Kasumi-1 (cell line): ENCODE measurements at regions not wholly inside any gene's neighbourhood (a gene's known extent, or its start where the extent isn't known, plus 50 kb on each side); places are given as distances from the start of the nearest gene placed in this dataset.
"Not testable (repeated sequence)": the region's sequence is repeated elsewhere in the genome, so short reads cannot be mapped to it uniquely, and the experiment has no call there.

Source experiments
- DNase-seq, 2 experiments: peaks; one replicate each; lab custom pipeline; 2025; lab: John Stamatoyannopoulos, UW

- DNase-seq = no peak
Measured at GRCh38 chr6:21710216-21710615, 116.7 kb downstream of the SOX4 start.

DNA sequence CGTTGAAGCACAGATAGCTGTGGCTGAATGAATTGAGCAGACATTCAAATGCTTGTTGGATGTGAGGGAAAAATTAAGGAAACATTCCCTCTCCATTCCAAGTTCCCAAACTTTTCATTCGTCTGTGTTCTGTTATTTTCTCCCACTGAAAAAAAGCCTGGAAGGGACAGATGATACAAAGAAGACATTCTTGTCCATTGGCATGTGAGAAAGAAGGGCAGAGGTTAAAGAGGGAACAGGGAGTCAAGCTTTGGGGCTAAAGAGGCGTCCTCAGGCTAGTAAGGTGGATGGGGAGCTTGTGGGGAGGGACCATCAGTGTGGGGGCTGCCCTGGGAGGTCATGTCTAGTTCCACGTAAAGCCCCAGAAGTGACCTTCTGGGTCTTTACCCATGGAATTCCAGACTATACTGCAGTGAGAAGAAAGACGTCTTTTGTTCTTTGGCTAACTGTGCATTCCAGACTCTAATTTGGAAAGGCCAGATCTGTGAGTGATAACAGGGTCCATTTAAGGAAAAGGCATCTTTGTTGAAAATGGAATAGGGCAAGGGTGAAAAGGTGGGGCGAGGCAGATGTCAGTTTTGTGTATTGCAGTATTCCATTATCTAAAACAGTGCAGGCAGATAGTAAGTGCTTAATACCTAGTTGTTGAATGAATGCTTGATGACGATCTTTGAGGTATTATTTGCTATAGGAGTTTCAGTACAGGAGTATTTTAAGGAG lies 117.5 kb downstream of the SOX4 start:
- DNase-seq = no peak

GRCh38 chr6:21712213-21712612 lies 118.7 kb downstream of the SOX4 start:
- DNase-seq = no peak

DNA sequence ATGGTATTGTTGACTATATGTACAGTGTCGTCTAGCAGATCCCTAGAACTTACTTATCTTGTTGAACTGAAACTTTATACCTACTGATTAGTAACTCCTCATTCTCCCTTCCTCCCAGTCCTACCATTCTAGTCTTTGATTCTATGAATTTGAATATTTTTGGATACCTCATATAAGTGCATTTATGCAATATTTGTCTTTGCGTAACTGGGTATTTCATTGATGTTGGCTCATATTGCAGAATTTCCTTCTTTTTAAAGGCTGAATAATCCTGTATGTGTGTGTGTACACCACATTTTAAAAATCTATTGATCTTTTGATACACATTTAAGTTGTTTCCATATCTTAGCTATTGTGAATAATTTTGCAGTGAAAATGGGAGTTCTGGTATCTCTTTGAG lies 119.9 kb downstream of the SOX4 start:
- DNase-seq = no peak

- DNase-seq = no peak
Measured at GRCh38 chr6:21715180-21715579, 121.6 kb downstream of the SOX4 start.

GRCh38 chr6:21722510-21722909 lies 129.0 kb downstream of the SOX4 start:
- no peak for DNase-seq

DNA sequence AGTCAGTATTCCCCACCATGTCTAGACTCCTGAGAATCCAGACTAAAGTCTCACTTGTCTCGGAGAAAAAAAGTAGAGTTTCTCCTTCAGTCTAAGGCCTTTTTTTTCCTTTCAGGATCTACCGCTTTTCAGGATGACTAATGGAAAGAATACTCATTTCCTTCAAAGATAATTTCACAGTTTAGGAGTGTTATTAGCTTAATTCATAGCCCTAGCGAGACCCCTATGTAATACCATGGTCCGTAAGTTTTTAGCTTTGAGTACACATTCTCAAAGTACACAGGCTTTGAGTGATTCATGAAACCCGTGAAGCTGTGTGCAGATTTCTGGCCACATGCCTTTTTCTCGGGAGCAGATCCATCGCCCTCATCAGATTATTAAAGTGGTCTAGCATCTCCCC lies 133.1 kb downstream of the SOX4 start:
- DNase-seq = no peak

DNA sequence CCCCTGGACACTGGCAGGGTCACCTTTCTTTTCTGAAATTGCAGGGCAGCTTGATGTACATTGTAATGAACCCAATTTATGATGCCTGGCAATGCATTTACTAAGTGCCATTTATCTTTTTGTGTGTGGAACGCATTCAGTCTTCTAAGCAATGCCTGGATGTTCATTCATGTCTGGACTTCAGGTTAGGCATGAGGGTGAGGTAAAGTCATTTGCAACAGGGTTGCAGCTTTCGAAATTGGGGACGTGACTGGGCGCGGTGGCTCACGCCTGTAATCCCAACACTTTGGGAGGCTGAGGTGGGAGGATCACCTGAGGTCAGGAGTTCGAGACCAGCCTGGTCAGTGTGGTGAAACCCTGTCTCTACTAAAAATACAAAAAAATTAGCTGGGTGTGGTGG lies 134.6 kb downstream of the SOX4 start:
- DNase-seq = no peak

GRCh38 chr6:21729431-21729830 lies 135.9 kb downstream of the SOX4 start:
- no peak for DNase-seq

GRCh38 chr6:21730533-21730932 lies 137.0 kb downstream of the SOX4 start:
- no peak for DNase-seq

DNA sequence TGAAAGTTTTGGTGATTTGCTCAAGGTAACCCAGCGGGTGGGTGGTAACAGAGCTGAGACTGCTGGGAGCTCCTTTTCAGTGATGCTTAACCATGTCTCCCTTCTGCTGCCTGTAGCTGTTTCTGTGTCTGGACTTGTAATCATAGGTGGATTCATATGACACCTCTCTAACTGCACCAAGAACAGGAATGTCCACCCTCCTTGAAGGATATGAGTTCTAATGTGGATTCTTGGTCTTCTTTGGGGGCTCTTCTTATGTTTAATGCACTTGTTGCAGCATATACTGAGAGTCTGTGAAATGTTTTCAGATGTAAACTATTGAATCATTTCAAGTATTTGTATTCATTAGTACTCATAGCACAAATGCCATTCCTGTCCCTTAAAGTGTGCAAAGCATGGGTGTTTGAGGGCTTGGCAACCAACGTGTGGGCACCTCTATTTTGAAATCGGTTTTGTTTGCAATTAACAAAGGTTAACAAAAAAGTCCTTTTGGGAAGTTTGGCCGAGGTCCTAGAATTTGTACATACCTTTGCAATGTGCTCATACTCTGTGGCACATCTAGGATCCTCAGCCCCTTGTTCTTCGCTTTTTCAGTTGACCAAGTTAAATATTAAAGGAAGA lies 138.0 kb downstream of the SOX4 start:
- DNase-seq = no peak

GRCh38 chr6:21732032-21732730 lies 138.6 kb downstream of the SOX4 start:
- not testable (repeated sequence) for DNase-seq

DNA sequence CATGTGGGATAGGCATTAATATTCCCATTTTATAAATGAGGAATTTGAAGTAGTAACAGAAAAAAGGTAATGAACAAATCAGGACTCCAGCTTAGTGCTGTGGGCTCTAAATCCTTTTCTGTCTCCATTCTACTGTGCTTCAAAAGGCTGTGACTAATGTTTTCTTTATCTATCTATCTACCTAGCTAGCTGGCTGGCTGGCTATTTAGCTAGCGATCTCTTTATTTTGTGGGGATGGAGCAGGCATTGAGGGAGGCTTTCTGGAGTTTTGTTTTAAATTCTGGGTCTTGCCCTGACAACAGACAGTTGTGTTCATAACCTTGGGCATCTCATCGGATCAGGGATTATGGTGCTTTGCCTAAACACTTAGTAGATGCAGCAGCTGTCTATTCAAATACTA lies 139.2 kb downstream of the SOX4 start:
- DNase-seq = no peak

GRCh38 chr6:21733311-21733710 lies 139.8 kb downstream of the SOX4 start:
- no peak for DNase-seq

DNA sequence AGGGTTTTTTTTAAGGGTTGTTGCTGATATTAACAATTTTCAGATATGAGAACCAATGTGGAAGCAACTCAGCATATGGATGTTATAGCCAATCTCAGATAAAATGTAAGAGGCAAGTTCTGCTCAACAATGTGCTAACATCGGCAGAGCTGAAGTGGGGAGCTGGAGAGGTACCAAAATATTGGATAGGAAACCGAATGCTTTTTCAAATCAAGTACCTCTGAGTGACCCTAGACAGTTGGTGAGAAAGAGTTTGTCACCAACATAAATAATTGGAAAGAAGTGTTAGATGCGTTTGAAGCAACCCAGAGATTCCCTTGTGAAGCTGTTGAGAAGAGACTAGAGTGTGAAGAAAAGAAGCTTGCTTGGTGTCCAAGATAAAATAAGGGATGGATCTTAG lies 140.7 kb downstream of the SOX4 start:
- DNase-seq = no peak

GRCh38 chr6:21738180-21739094 lies 144.9 kb downstream of the SOX4 start:
- DNase-seq = no peak

- no peak for DNase-seq
Measured at GRCh38 chr6:21739241-21739640, 145.7 kb downstream of the SOX4 start.

DNA sequence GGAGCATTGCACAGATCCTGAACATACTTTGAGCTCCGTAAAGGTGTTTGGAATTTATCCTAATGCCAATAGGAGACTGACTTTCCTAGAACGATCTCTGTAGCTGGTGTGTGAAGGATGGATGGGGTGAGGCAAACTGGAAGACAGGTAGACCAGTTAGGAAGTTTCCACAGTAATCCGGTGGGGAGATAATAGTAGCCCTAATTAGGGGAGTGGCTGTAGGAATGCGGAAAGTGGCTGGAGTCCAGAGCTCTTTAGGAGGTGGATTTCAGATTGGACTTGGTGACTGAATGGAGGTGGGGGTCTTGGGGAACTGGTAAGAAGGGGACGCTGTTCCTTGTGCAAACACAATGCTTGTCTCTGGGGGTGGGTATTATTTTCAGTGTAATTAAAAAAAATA lies 146.3 kb downstream of the SOX4 start:
- DNase-seq = no peak

- DNase-seq = no peak
Measured at GRCh38 chr6:21740376-21741124, 147.0 kb downstream of the SOX4 start.

DNA sequence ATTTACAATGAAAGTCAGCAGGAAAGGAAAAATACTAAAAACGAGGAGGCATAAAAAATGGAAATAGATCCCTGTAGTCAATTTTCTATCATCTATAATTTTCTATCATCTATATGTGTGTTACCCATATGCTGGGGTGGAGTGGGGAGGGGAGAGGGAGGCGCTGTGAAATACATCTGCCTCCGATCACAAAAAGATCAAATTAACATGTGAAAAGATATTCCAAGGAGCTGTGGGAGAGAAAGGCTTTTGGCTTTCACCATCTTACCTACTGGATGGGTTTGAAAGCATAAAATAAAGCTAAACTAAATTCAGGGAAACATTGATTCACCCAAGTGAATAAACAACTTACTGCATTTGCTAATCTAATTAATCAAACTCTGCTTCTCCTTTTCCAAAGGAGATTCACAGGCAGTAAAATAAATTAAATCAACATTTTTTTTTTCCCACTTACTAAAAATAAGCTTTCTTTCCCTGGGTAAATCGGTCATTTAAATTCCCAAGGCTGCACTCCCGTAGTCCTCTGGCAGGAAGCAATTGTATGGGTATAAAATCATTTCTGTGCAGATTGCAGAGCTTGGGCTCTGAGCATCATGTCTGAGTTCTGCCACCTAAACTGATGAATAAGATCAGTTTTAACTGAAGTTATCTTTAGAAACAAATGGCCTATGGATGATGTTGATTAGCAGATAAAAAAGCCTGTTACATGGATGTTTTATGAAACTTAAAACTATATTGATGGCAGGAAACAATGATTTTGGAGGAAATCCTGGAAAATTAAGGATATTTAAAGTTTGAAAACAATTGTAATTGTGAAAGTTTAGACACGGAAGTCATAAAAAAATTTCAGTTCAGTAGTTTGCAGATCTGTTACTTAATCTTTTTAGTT lies 147.9 kb downstream of the SOX4 start:
- DNase-seq = no peak
